ENCODE measurements at regions not wholly inside any gene's neighbourhood (a gene's known extent, or its start where the extent isn't known, plus 50 kb on each side); places are given as distances from the start of the nearest gene placed in this dataset.

DNA sequence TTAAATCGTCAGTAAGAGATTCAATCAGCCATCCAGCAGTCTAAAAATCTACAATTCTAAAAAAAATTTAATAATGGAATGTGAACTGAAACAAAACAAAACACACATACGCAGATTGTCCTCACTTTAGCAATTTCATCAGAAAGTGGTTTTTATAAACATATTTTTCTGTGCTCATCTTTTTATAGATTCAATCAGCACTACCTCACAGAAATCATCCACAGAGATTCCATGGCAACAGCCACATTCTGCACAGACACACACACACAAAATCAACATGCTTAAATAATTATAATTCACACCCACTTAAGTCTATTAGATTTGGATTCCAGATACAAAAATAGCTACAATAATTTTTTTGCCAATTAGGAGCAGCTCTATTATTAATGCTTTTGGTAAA lies 149.0 kb upstream of the KCNIP4 start:
- no peak for DNase-seq

DNA sequence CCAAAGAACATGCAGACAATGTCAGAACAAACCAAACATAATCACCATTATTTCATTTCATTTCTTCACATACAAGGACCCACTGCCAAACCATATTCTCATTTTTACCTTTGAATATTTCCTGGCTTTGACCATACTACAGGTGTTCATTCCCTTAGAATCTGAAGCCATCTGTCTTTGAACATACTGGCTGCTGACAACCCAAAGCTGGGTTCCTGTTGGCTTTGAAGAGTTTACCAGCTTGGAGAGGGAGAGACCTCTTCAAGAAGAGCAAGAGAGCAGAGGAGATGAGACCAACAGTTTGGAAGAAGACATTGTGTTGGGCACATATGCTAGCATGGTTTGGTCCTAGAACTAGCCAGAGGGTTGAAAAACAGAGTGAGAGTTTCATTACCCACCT lies 145.6 kb upstream of the KCNIP4 start:
- no peak for DNase-seq

DNA sequence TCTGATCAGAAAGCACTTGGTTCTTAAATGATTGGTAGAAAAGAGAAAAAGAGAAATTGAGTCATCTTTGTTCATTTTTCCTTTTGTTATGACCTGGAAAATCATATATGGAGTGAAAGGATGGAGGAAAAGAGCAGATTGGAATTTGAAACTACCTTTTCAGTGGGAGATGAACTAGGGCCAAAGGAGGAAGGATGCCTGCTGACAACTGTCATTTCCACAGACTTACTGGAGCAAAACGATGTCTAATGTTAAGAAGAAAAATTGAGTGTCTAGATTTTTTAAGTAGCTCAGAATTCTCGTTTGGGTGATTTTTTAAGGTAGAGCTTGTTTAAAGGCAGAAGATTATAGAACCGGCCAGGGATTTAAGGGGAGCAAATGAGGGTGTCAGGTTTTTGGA lies 144.6 kb upstream of the KCNIP4 start:
- no peak for DNase-seq

DNA sequence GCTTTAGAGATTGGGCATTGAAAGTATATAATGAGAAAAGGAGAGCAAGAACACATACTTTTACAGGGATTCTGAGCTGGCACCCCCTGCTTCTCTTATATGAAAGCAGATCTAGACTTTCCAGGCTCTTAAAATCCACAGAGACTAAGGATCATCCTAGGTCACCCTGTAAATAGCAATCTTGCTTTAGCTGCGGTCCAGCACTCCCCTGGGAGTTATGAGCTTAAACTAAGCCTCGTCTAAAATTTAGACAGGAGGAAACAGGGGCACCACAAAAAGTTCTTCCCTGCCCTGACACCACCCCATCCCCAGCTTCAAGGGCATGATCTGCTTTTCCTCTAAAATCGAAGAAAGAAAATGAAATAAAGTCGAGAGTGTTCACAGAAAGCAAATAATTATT lies 143.3 kb upstream of the KCNIP4 start:
- DNase-seq, result no peak

DNA sequence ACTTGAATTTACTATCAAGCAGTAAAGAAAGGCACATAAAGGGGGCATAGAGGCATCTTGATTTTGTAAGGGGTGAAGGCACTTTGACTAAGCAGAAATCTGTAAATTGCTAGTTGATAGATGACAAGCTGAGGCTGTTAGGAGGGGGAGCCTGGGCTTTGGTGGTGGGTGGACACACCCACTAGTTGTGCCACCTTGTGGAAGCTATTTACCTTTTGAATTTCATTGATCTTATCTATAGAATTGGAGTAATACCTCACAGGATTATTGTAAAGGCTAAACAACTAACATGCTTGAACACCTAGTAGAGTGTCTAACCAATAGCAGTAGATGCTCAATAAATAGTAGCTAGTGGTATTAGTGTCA lies 142.8 kb upstream of the KCNIP4 start:
- DNase-seq, result no peak

DNA sequence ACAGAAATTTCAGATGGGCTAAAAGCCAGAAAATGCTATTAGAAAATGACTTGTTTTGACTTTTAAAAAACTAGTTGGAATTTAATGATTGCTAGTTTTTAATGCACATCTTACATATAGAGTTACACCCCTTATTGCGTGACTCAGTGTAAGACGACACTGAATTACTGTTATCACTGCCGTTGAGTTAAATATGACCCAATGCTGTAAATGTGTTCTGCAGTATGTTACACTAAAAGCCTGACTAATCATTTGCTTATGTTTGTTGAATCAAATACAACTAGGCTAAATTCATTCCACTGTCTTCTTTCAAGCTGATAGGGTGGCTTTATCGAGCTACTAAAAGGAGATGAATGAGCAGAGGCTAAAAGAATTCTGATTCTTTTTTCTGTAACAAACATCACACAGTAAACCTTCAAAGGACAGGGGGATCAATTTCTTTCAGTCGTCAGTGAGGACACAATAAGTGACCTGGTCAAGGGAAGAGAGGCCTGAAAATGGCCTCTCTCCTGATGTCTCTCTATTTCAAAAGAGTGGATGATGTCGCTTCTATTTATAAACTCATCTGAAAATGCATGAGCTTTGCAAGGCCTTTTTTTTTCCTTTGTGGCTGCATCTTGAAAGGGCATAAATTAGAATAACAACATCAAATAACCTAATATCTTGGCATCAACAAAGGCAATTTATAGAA lies 142.2 kb upstream of the KCNIP4 start:
- DNase-seq, result peak; percentile 34

DNA sequence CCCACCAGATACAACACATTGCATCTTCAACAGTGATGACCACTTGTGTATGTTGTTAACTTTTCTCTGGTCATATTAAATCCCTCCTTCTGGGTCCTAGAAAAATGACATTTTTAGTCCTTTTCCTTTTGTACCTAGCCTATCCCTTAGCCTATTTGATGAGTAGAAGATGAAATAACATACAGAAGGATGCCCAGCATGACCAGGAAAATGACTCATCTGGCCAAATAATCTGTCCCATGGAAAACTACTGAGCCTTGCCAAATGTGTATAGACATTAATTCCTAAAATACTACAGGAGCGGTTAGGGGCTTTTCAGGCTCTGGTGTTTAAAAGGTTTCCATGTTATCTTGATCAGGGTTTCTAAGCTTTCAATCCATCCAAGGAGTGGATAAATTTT lies 129.0 kb upstream of the KCNIP4 start:
- DNase-seq, result no peak

DNA sequence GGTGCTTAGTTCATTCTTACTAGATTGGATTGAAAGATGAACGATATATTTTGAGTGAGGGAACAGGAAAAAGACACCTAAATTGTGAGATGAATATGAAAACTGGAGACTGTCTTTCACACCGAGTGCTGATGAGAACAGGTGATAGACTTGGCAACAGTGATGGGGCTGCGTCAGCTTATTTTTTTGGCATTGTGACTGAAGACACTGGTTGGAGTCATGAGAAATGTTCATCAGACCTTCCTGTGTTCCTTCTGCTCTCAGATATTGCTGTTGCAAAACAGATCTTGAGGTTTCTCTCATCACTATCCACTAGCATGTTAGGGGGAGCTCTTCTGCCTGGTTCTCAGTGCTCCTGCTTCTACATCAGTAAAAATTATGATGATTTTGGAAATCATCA lies 124.2 kb upstream of the KCNIP4 start:
- no peak for DNase-seq

DNA sequence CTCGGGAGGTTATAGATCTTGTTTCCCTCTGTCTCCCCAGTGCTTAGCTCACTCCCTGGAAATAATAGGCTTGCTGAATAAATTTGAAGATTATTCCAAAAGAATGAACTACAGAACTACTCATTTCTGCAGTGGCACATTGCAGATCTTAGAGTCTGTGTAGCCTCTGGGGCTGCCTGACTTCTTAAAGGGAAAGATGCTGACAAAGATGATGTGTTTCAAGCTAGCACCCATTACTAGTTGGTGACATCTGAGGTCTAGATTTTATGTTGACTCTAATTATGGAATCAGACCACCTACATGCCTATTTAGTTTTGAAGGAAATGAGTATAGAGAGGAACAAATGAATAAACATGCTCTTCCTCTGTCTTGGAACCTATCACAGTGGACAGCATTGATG lies 123.7 kb upstream of the KCNIP4 start:
- DNase-seq, result no peak

DNA sequence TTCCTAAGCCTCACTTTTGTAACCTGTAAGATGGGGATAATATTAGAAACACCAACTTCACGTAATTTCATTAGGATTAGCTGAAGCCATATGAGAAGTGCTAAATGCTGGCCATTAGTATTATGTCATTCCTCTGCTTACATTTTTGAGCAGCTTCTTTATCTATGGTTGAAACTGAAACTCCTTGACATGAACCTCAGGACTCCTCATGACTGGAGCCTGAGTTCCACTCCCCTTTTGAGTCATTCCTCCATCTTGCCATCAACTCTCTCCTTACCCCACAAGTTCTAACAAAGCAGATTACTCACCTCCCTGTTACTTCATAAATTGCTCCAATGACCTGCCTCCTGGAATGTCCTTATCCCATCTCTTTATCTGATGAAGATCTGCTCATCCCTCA lies 123.2 kb upstream of the KCNIP4 start:
- peak; percentile 32 for DNase-seq

DNA sequence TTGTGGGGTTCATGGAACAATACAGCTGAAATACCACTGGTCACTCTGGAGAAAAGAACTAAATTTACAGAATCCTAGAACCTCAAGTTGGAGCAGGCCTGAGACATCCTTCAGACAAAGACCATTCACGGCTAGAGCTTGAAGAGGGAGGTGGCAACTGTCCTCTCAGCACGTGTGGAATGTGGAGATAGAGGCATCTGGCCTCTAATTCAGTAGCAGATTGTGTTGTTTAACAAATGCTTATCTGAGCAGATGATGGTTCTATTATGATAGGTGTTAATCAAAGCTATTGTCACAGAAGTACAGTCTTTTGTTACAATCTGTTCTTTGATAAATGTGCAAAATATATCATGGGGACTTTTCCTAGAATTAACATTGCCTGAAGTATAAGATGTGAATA lies 121.7 kb upstream of the KCNIP4 start:
- no peak for DNase-seq

DNA sequence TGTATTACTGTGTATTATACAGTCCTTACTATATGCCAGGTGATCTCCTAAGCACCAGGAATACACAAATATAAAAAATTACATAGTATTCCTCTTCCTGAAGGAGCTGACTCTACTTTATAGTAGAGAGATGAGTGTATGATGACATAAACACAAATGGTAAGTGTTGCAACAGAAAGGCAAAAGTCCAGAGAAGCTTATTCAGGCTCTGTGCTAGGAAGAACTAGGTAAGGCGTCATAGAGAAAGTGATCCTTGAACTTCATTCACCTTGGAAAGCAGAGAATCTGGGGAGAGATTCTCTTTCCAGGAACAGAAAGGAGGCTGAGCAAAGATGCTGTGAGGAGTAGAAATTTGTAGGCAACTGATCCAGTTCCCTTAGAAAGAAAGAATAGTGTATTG lies 115.0 kb upstream of the KCNIP4 start:
- DNase-seq, result no peak

DNA sequence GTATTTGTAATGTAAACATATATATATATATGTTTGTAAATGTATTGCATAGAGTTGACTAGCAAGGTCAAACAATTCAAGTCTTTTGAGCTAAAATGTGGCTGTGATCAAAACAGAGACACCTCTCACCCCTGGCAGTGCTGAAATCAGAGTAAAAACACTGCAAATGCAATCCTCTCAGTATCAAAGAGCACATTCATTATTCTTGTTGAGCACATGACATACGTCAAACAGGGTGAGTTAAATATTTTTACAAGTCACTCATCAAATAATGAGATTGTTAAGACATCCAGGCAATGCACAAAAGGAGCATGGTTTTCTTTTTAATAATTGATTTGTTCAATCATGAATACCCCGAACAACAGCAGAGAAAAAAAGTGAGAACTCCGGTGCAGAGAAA lies 114.1 kb upstream of the KCNIP4 start:
- DNase-seq, result no peak

DNA sequence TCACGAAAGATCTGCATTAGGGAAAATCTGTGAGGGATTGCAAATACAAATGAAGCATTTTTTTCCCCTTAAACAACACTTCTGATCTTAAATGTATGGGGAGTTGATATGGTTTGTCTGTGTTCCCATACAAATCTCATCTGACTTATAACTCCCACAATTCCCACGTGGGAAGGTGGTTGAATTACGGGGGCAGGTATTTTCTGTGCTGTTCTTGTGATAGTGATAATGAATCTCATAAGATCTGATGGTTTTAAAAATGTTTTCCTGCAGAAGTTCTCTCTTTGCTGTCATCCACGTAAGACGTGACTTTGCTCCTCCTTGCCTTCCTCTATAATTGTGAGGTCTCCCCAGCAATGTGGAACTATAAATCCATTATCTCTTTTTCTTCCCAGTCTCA lies 107.4 kb upstream of the KCNIP4 start:
- DNase-seq, result no peak

DNA sequence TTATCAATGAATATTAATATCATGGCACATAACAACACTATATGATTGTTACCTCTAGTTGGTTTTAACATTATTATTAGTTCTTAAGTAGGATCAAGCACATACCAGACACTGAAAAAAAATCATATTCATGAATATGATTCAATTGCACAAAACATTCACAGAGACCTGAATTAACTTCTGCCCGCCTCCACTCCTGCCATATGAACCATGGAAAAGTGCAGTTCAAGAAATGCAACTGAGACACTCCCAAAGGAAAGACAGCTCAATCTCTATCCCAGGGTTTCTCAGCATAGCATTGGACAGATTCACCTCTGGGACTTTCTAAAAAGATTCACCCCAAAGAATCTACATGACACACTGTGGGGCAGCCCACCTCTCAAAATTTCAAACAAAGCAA lies 103.5 kb upstream of the KCNIP4 start:
- DNase-seq, result no peak

DNA sequence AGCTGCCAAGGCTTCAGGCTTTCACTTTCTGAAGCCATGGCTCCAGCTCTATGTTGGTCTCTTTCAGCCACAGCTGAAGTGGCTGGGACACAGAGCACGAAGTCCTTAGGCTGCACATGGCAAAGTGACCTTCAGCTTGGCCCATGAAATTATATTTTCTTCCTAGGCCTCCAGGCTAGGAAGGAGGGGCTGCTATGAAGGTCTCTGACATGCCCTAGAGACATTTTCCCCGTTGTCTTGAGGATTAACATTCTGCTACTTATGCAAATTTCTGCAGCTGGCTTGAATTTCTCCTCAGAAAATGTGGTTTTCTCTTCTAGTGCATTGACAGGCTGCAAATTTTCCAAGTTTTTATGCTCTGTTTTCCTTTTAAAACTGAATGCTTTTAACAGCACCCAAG lies 99.8 kb upstream of the KCNIP4 start:
- no peak for DNase-seq

DNA sequence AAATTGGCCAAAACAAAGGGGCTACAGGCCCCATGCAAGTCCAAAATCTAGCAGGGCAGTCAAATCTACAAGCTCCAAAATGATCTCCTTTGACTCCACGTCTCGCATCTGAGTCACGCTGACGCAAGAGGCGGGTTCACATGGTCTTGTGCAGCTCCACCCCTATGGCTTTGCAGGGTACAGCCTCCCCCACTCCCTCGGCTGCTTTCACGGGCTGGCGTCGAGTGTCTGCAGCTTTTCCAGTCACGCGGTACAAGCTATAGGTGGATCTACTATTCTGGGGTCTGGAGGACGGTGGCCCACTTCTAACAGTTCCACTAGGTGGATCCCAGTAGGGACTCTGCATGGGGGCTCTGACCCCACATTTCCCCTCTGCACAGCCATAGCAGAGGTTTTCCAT lies 99.2 kb upstream of the KCNIP4 start:
- no peak for DNase-seq

DNA sequence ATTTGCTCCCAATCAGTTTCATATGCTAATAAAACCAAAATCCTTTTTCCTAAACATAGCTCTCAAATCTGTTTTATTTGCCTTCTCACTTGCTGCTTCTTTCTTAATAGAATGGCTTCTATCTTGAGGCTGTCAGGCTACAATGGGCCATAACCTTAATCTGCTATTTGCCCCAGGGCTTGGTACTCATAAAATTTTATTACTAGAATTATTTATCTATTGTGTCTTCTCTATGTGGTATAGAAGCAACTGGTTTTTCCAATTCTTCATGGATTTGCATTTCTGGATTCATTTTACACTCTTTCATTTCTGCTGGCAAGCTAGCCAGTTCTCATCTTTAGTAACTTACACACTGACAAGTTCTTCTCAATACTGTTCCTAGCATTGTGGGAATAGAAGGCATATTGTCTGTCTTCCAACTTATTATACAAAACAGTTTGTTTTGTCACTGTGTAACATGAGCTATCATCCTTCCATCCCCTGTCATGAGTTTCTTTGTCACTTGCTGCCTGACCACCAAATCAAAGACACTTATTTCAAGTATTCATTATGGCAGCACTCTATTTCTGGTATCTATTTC lies 96.6 kb upstream of the KCNIP4 start:
- DNase-seq, result no peak

DNA sequence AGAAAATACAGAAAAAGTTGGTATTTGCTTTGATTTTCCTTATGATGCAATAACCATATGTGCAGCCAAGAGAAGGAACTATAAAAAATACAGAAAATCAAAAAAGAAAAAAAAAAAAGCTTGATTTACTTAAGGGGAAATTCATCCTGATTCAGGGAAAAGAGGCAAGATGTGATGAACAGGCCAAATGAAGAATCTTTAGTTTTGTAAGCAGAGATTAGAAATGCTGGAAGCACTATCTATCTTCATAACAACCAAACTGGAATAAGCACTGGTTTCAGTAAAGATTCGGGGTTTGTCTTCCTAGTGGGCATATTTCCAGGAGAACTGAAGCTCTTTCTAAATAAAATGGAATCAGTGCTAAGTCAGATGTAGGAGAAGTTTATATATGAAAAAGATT lies 82.9 kb upstream of the KCNIP4 start:
- DNase-seq, result no peak

DNA sequence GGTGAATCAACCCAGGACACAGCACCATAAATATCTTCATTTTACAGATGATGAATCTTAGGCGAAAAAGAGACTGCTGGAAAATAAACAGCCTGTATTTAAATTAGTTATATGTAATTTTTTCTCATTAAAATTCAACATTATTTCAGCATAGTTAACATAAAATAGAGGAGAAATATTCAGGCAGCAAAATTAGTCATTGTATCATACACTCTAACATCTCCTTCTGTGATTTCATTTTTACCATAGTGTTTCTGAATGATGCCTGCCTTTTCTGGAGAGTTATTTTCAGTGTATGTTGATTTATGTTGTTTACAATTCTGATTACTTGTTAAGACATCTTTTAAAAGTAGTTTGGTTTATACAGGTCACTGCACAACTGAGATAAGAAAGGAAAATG lies 82.3 kb upstream of the KCNIP4 start:
- no peak for DNase-seq

DNA sequence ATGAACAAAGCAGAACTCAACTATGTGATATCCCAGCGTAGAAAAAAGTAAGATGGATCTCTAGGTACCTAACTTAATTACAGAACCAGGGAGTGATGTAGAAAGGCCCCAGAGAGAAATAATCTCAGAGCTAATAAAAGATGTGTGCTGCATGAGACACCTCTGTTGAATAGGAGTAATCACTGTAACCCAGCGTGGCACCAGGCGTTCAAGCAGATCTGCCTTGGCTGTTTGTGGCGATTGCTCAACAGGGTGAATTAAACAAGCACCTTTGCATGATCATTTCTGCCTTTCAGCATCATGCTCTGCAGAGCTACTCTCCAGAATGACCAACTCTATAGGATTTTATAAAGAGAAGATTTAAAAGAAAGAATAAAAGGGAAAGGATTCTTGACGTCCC lies 81.7 kb upstream of the KCNIP4 start:
- no peak for DNase-seq

DNA sequence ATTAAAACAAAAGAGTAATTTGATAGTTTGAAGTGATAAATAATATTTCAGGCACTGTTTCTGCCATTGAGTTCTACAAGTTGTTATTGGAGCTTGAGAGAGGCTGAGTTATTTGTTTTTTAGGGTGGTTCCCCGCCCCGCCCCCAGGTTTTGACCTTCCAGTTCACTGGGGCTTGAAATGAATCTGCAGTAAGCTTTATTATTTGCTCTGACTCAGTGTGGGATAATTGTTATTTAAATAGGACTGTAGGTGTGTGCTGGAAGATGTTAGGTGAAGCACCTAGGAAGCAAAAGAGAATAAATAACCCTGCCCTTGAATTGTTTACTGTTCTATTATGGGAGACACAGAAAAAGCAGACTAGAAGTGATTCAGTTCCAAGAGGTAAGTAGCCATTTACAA lies 81.2 kb upstream of the KCNIP4 start:
- no peak for DNase-seq

DNA sequence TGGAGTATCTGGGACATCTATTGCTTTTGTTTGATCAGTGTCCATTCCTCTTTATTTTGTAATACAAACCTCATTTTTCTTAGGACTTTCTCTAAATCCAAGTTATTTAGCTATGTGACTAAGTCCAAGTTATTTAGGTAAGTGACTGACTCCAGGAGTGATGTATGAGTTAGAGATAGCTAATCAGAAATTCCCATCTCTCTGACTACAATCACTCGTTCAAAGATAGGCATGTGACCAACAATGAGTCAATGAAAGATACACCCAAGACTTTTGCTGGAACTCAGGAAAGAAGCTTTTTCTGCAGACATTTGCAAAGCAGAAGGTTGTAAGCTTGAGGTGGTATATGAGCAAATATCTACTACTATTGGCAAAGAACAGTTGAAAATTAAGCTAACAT lies 72.5 kb upstream of the KCNIP4 start:
- no peak for DNase-seq

DNA sequence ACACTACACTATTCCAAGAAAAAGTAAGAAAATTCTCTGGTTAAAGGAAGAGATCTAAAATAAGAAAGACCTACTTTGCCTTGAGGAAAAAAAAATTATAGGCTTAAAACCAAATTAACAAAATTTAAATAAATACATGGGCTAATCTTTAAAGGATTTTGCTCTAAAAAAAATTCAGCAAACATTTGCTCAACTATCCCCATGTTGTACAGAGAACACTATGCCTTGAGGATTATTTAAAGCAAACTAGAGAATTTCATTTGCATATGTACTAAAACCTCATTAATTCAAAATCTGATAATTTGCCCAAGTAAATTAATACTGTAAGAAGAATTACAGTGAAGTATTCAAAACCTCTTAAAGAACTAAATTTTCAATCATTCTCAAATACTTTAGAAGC lies 71.6 kb upstream of the KCNIP4 start:
- DNase-seq, result no peak

DNA sequence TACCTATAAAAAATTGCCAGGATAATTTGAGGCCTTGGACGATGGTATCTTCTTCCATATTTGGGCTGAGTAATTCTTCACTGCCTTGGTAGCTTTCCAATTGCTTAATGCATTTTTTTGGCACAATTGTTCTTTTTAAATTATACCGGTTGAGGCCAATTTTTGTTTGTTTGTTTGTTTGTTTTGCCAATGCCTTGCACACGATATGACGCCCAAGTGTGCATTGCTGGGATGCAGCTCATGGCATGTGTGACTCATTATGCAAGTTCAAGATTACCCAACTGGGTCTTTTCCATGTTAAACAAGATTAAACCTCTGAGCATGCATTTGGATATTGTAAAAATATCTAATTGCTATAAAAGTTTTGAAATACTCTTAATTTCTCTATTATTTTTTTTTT lies 71.1 kb upstream of the KCNIP4 start:
- no peak for DNase-seq

Measured in EL (cell line).